ENCODE measurements at regions not wholly inside any gene's neighbourhood (a gene's known extent, or its start where the extent isn't known, plus 50 kb on each side); places are given as distances from the start of the nearest gene placed in this dataset.

GRCh38 chr6:74651948-74652842, 553.7 kb downstream of the COL12A1 start:
- TF ChIP-seq JUND (IDR thresholded peaks at IDR 0.05; ENCODE audit: low read depth) = no peak
- in situ Hi-C loops (cut with HindIII; ENCODE audit: low pct_unique_long_range_greater_than_20kb, low sequenced_read_pairs) = no loop called here
- DNase-seq (ENCODE audit: low read depth in 1 of 2, low spot score in 1 of 2) = no peak

GRCh38 chr6:74650668-74651067, 555.2 kb downstream of the COL12A1 start:
- no peak for DNase-seq (ENCODE audit: low read depth in 1 of 2, low spot score in 1 of 2)
- in situ Hi-C loops (cut with HindIII; ENCODE audit: low pct_unique_long_range_greater_than_20kb, low sequenced_read_pairs) = no loop called here
- no peak for TF ChIP-seq JUND (IDR thresholded peaks at IDR 0.05; ENCODE audit: low read depth)

- in situ Hi-C loops (cut with HindIII; ENCODE audit: low pct_unique_long_range_greater_than_20kb, low sequenced_read_pairs) = no loop called here
- no peak for DNase-seq (ENCODE audit: low read depth in 1 of 2, low spot score in 1 of 2)
- TF ChIP-seq JUND (IDR thresholded peaks at IDR 0.05; ENCODE audit: low read depth) = no peak
These were observed 559.4 kb downstream of the COL12A1 start for GRCh38 chr6:74646461-74646860.

- in situ Hi-C loops (cut with HindIII; ENCODE audit: low pct_unique_long_range_greater_than_20kb, low sequenced_read_pairs) = no loop called here
- no peak for DNase-seq (ENCODE audit: low read depth in 1 of 2, low spot score in 1 of 2)
- no peak for TF ChIP-seq JUND (IDR thresholded peaks at IDR 0.05; ENCODE audit: low read depth)
These were observed 560.6 kb downstream of the COL12A1 start for GRCh38 chr6:74645108-74645849.

GRCh38 chr6:74642101-74642500, 563.8 kb downstream of the COL12A1 start:
- TF ChIP-seq JUND (IDR thresholded peaks at IDR 0.05; ENCODE audit: low read depth) = no peak
- no peak for DNase-seq (ENCODE audit: low read depth in 1 of 2, low spot score in 1 of 2)
- in situ Hi-C loops (cut with HindIII; ENCODE audit: low pct_unique_long_range_greater_than_20kb, low sequenced_read_pairs) = no loop called here

- no peak for DNase-seq (ENCODE audit: low read depth in 1 of 2, low spot score in 1 of 2)
- TF ChIP-seq JUND (IDR thresholded peaks at IDR 0.05; ENCODE audit: low read depth) = no peak
- in situ Hi-C loops (cut with HindIII; ENCODE audit: low pct_unique_long_range_greater_than_20kb, low sequenced_read_pairs) = no loop called here
These were observed 567.4 kb downstream of the COL12A1 start for GRCh38 chr6:74638412-74638811.

- TF ChIP-seq JUND (IDR thresholded peaks at IDR 0.05; ENCODE audit: low read depth) = no peak
- no peak for DNase-seq (ENCODE audit: low read depth in 1 of 2, low spot score in 1 of 2)
- in situ Hi-C loops (cut with HindIII; ENCODE audit: low pct_unique_long_range_greater_than_20kb, low sequenced_read_pairs) = no loop called here
These were observed 573.5 kb downstream of the COL12A1 start for GRCh38 chr6:74632196-74632875.

GRCh38 chr6:74631564-74631963, 574.3 kb downstream of the COL12A1 start:
- no peak for DNase-seq (ENCODE audit: low read depth in 1 of 2, low spot score in 1 of 2)

GRCh38 chr6:74626288-74626687, 579.6 kb downstream of the COL12A1 start:
- DNase-seq (ENCODE audit: low read depth in 1 of 2, low spot score in 1 of 2) = no peak

More at GRCh38 chr6:74631564-74631963, 574.3 kb downstream of the COL12A1 start:
- no peak for TF ChIP-seq JUND (IDR thresholded peaks at IDR 0.05; ENCODE audit: low read depth)
- in situ Hi-C loops (cut with HindIII; ENCODE audit: low pct_unique_long_range_greater_than_20kb, low sequenced_read_pairs) = no loop called here

GRCh38 chr6:74623027-74623426, 582.8 kb downstream of the COL12A1 start:
- in situ Hi-C loops (cut with HindIII; ENCODE audit: low pct_unique_long_range_greater_than_20kb, low sequenced_read_pairs) = no loop called here

More at GRCh38 chr6:74626288-74626687, 579.6 kb downstream of the COL12A1 start:
- TF ChIP-seq JUND (IDR thresholded peaks at IDR 0.05; ENCODE audit: low read depth) = no peak
- in situ Hi-C loops (cut with HindIII; ENCODE audit: low pct_unique_long_range_greater_than_20kb, low sequenced_read_pairs) = no loop called here

GRCh38 chr6:74611220-74611619, 594.6 kb downstream of the COL12A1 start:
- no peak for TF ChIP-seq JUND (IDR thresholded peaks at IDR 0.05; ENCODE audit: low read depth)
- in situ Hi-C loops (cut with HindIII; ENCODE audit: low pct_unique_long_range_greater_than_20kb, low sequenced_read_pairs) = no loop called here
- DNase-seq (ENCODE audit: low read depth in 1 of 2, low spot score in 1 of 2) = no peak

More at GRCh38 chr6:74623027-74623426, 582.8 kb downstream of the COL12A1 start:
- TF ChIP-seq JUND (IDR thresholded peaks at IDR 0.05; ENCODE audit: low read depth) = no peak
- DNase-seq (ENCODE audit: low read depth in 1 of 2, low spot score in 1 of 2) = no peak

- in situ Hi-C loops (cut with HindIII; ENCODE audit: low pct_unique_long_range_greater_than_20kb, low sequenced_read_pairs) = no loop called here
- no peak for DNase-seq (ENCODE audit: low read depth in 1 of 2, low spot score in 1 of 2)
- no peak for TF ChIP-seq JUND (IDR thresholded peaks at IDR 0.05; ENCODE audit: low read depth)
These were observed 595.5 kb downstream of the COL12A1 start for GRCh38 chr6:74610352-74610751.
